ENCODE measurements at regions not wholly inside any gene's neighbourhood (a gene's known extent, or its start where the extent isn't known, plus 50 kb on each side); places are given as distances from the start of the nearest gene placed in this dataset.

- TF ChIP-seq POLR2A (IDR thresholded peaks at IDR 0.05) (no peak), CTCF (IDR thresholded peaks at IDR 0.05) (no peak)
Measured at GRCh38 chr2:156689939-156690338, 253.8 kb downstream of the GPD2 start.

Data from sigmoid colon (tissue), 3 donors.